Astrocyte of the spinal cord (primary cell): ENCODE measurements at regions not wholly inside any gene's neighbourhood (a gene's known extent, or its start where the extent isn't known, plus 50 kb on each side); places are given as distances from the start of the nearest gene placed in this dataset.

ENCODE experiments used
- DNase-seq: peaks from one replicate; pipeline ENCODE4 v3.0.0; 2011; ENCODE audit warnings: low read depth, low spot score
- H3K4me3 ChIP-seq: 2 replicates; pipeline ENCODE4 v1.5.1; 2011; ENCODE audit warnings: low read depth, mild to moderate bottlenecking, low read length, moderate library complexity
- CTCF ChIP-seq: IDR thresholded peaks from 2 replicates; pipeline ENCODE4 v1.5.1; 2012; ENCODE audit warnings: low read depth, mild to moderate bottlenecking, low read length, inconsistent platforms
- in situ Hi-C: cut with HindIII; loops from 2 replicates; pipeline ENCODE4 v1.10.0; 2017; ENCODE audit warnings: low sequenced_read_pairs

GRCh38 chr2:193538061-193538460 is 1343.3 kb upstream of the TMEFF2 start:
- no peak for TF ChIP-seq CTCF
- H3K4me3 ChIP-seq: no peak overlapping the region
- DNase-seq: no peak
- in situ Hi-C loops: no loop called here

GRCh38 chr2:193537531-193537930 is 1342.8 kb upstream of the TMEFF2 start:
- no peak overlapping the region for H3K4me3 ChIP-seq
- in situ Hi-C loops: no loop called here
- no peak for DNase-seq
- no peak for TF ChIP-seq CTCF

DNA sequence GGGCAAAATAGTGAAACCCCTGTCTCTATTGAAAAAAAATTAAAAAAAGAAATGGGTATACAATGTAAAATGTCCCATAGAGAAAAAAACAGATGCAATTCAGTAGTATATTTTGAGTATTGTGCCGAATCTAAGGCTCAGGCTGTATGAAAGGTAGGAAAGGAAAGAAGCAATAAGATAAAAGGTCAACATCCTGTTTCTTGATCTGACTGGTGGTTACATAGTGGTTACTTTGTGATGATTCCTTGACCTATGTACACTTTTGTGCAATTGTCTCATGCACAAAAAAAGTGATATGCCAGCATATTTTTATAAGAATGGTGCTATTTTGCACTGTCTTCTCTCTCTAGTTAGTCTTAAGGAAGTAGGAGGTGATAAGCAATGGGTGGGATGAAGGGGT is 1333.7 kb upstream of the TMEFF2 start:
- TF ChIP-seq CTCF: no peak
- H3K4me3 ChIP-seq: no peak overlapping the region
- no peak for DNase-seq
- in situ Hi-C loops: no loop called here

DNA sequence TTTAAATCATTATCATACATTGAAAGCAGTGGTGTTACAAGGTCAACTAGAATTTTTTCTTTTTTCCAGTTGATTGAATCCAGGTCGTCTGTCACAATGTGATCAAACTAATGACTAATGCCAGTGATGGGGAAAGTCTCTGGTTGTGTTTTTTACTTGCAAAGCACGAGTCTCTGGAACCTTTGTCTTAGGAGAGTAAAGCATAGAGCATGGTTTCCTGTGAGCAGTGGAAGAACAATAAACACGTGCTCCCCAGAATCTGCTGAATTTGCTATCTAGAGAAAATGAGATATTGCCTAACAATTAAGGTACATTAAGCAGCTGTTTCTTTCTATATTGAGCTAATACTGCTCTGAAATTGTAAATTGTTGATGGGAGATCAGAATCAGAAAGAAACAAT is 1332.4 kb upstream of the TMEFF2 start:
- H3K4me3 ChIP-seq: no peak overlapping the region
- in situ Hi-C loops: no loop called here
- DNase-seq: no peak
- TF ChIP-seq CTCF: no peak

DNA sequence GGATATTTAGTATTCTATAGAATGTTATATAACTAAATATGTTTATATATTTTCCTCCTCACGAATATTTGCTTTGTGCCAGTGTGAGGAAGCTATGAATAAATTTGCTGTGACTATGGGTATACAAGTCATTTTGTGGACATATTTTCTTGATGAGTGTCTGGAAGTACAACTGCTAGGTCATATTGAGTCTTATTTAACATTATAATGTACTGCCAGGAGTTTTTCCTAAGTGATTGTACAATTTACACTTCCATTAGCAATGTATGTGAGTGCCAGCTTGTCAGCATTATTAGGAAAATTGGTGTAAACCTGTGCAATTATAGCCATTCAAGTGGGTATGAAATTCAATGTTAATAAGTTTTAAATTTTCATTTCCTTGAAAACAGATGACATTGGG is 1328.9 kb upstream of the TMEFF2 start:
- DNase-seq: peak; percentile 29
- no peak for TF ChIP-seq CTCF
- no peak overlapping the region for H3K4me3 ChIP-seq
- in situ Hi-C loops: no loop called here

DNA sequence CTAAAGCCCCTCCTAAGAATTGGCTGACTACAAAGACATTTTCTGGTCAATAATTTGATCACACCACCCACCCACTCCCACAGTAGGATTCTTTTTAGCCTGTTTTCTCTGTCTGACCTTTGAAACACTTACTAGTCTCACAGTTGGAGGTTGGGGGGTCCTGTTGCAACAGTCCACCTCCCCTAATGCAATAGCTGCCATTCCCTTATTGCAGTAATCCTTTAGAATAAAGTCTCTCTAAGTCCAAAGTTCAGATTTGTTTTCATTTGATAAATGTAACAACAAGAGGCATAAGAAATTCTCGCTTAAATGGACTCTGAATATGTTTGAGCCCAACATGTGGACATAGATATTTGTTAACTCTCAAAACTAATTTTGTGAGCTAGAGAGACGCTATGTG is 1326.8 kb upstream of the TMEFF2 start:
- in situ Hi-C loops: no loop called here
- no peak for DNase-seq
- TF ChIP-seq CTCF: no peak
- H3K4me3 ChIP-seq: no peak overlapping the region
